D721Med (cell line): ENCODE measurements at regions not wholly inside any gene's neighbourhood (a gene's known extent, or its start where the extent isn't known, plus 50 kb on each side); places are given as distances from the start of the nearest gene placed in this dataset.

Experiments
- DNase-seq: peaks from one replicate; pipeline ENCODE4 v3.0.0; 2011; ENCODE audit warnings: low spot score; ENCODE audit not compliant: insufficient read length
- FAIRE-seq: peaks from 2 replicates; lab custom pipeline; 2011; peaks lifted over from hg19 to GRCh38; lab: Jason Lieb, UNC
- CTCF ChIP-seq: IDR thresholded peaks from 2 replicates; pipeline ENCODE4 v1.5.1; 2012; ENCODE audit warnings: mild to moderate bottlenecking, control low read depth; ENCODE audit not compliant: insufficient read depth; ENCODE audit errors: missing control alignments

GRCh38 chr10:111762114-111762513 is 421.5 kb downstream of the GPAM start:
- FAIRE-seq (no peak), DNase-seq (no peak)
- TF ChIP-seq CTCF, result no peak

GRCh38 chr10:111765216-111765615 is 418.3 kb downstream of the GPAM start:
- no peak for DNase-seq
- no peak for FAIRE-seq
- no peak for TF ChIP-seq CTCF

GRCh38 chr10:111766464-111766863 is 417.1 kb downstream of the GPAM start:
- no peak for FAIRE-seq
- DNase-seq, result no peak
- no peak for TF ChIP-seq CTCF

GRCh38 chr10:111767661-111768060 is 415.9 kb downstream of the GPAM start:
- no peak for TF ChIP-seq CTCF
- FAIRE-seq, result no peak
- DNase-seq, result no peak

GRCh38 chr10:111773950-111774349 is 409.6 kb downstream of the GPAM start:
- FAIRE-seq (no peak), DNase-seq (no peak)
- TF ChIP-seq CTCF, result no peak

GRCh38 chr10:111774486-111774885 is 409.1 kb downstream of the GPAM start:
- no peak for TF ChIP-seq CTCF
- FAIRE-seq, result no peak

GRCh38 chr10:111784436-111784835 is 399.1 kb downstream of the GPAM start:
- no peak for TF ChIP-seq CTCF

More at GRCh38 chr10:111774486-111774885, 409.1 kb downstream of the GPAM start:
- no peak for DNase-seq

More at GRCh38 chr10:111784436-111784835, 399.1 kb downstream of the GPAM start:
- FAIRE-seq (no peak), DNase-seq (no peak)
